Daoy (cell line): ENCODE measurements at regions not wholly inside any gene's neighbourhood (a gene's known extent, or its start where the extent isn't known, plus 50 kb on each side); places are given as distances from the start of the nearest gene placed in this dataset.
A peak's percentile ranks its signal among the peaks of the same experiment; 100 is the strongest.
"Not testable (repeated sequence)": the region's sequence is repeated elsewhere in the genome, so short reads cannot be mapped to it uniquely, and the experiment has no call there.

Experiments
- DNase-seq: peaks from one replicate; pipeline ENCODE4 v3.0.0-alpha.2; 2015; ENCODE audit warnings: low read depth

GRCh38 chrX:1852082-1852481 is 237.2 kb downstream of the ASMT start:
- no peak for DNase-seq

GRCh38 chrX:1853447-1853846 is 238.6 kb downstream of the ASMT start:
- no peak for DNase-seq

GRCh38 chrX:1853916-1854315 is 239.1 kb downstream of the ASMT start:
- no peak for DNase-seq

GRCh38 chrX:1854861-1855260 is 240.0 kb downstream of the ASMT start:
- DNase-seq: not testable (repeated sequence)

- DNase-seq: not testable (repeated sequence)
These were observed 244.4 kb downstream of the ASMT start for GRCh38 chrX:1859266-1859665.

GRCh38 chrX:1860936-1861594 is 246.2 kb downstream of the ASMT start:
- no peak for DNase-seq

GRCh38 chrX:1863995-1864394 is 249.1 kb downstream of the ASMT start:
- not testable (repeated sequence) for DNase-seq

- DNase-seq: peak; percentile 31
These were observed 255.6 kb downstream of the ASMT start for GRCh38 chrX:1870421-1870820.

GRCh38 chrX:1871887-1872286 is 257.0 kb downstream of the ASMT start:
- no peak for DNase-seq

GRCh38 chrX:1873671-1874070 is 258.8 kb downstream of the ASMT start:
- DNase-seq: no peak

- DNase-seq: no peak
These were observed 259.6 kb downstream of the ASMT start for GRCh38 chrX:1874416-1874815.

GRCh38 chrX:1874899-1875298 is 260.0 kb downstream of the ASMT start:
- no peak for DNase-seq

- DNase-seq: no peak
These were observed 261.2 kb downstream of the ASMT start for GRCh38 chrX:1876041-1876440.

- no peak for DNase-seq
These were observed 262.9 kb downstream of the ASMT start for GRCh38 chrX:1877780-1878179.

- DNase-seq: not testable (repeated sequence)
These were observed 266.3 kb downstream of the ASMT start for GRCh38 chrX:1880884-1881817.

- peak; percentile 51 for DNase-seq
These were observed 268.9 kb downstream of the ASMT start for GRCh38 chrX:1883772-1884171.

- DNase-seq: no peak
These were observed 269.6 kb downstream of the ASMT start for GRCh38 chrX:1884446-1884845.

- DNase-seq: no peak
These were observed 270.3 kb downstream of the ASMT start for GRCh38 chrX:1885116-1885515.

- not testable (repeated sequence) for DNase-seq
These were observed 273.4 kb downstream of the ASMT start for GRCh38 chrX:1888305-1888704.

- no peak for DNase-seq
These were observed 279.1 kb downstream of the ASMT start for GRCh38 chrX:1894026-1894294.

GRCh38 chrX:1894740-1895139 is 279.9 kb downstream of the ASMT start:
- no peak for DNase-seq

GRCh38 chrX:1895583-1895982 is 280.7 kb downstream of the ASMT start:
- no peak for DNase-seq

- DNase-seq: no peak
These were observed 285.0 kb downstream of the ASMT start for GRCh38 chrX:1899841-1900240.

- DNase-seq: no peak
These were observed 288.0 kb downstream of the ASMT start for GRCh38 chrX:1902901-1903235.
